HG02885 (cell line): ENCODE measurements at regions not wholly inside any gene's neighbourhood (a gene's known extent, or its start where the extent isn't known, plus 50 kb on each side); places are given as distances from the start of the nearest gene placed in this dataset.
"Not testable (repeated sequence)": the region's sequence is repeated elsewhere in the genome, so short reads cannot be mapped to it uniquely, and the experiment has no call there.

ENCODE experiments used
- ATAC-seq: cut with Tn5 transposase; IDR thresholded peaks from one replicate; pipeline ENCODE4 v1.9.1; 2021; ENCODE audit warnings: mild to moderate bottlenecking; ENCODE audit not compliant: unreplicated experiment, poor library complexity

DNA sequence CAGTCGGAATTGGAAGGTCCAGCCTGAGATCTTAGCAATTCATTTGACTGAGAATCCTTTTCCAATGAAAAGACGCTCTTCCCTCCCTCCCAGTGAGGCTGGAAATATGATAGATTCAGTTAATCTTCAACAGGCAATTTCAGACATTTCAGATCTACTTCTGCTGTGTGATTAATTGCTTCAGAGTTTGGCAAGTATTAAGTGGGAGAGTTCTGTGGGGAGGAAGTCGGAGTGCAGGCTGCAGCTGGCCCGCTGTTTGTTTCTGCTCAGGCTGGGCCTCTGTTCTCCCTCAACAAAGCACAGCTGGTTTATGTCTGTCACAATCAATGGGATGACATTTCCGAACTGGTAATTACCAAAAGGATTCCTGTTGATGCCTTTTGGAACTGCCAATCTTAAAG is 178.2 kb downstream of the NDFIP2 start:
- ATAC-seq: no peak

DNA sequence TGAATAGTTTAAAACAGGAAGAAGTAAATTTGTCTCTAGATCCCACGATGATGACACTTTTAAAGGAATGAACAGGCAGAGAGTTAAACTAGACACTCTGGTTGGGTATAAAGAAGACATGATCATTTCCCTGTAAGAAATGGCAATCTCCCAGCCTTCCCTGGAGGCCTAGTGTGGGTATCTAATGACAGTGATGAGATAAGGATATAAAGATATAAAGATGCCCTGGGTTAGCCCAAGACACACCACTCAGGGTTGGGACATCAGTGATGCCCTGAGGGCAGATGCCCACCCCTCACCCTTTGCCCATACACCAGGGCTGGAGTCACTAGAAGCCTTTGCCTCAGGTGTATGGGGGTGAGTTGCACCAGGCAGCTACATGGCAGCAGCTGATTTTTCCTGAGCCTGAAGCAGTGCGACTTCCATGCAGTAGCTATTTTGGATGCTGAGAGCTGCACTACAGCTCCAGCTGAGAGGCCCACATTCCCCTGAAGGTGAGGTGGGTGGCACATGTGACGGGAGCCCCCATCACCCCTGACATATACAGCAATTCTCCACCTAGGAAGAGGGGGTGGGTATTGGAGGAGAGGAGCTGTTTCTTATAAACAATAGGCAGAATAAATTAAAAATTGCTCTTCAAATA is 177.5 kb downstream of the NDFIP2 start:
- ATAC-seq: no peak

GRCh38 chr13:79655509-79655908 is 174.6 kb downstream of the NDFIP2 start:
- no peak for ATAC-seq

DNA sequence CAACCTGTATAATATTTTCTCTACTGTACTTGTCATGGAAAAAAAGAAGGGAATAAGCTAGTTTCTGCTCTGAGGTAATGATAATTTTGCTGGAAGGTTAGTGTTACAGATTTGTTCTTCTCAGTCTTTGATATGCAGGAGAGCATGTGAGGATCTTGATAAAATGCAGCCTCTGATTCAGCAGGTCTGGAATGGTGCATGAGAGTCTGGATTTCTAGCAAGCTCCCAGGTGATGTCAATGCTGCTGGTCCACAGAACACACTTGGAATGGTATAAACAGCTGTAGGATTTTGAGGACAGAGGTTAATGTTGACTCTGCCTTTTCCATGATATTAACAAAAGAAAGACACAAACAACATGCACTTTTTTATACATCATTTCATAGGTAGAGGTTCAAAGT is 173.6 kb downstream of the NDFIP2 start:
- no peak for ATAC-seq

GRCh38 chr13:79650688-79651087 is 169.7 kb downstream of the NDFIP2 start:
- ATAC-seq: no peak

- no peak for ATAC-seq
Observed at GRCh38 chr13:79648191-79648590, 167.2 kb downstream of the NDFIP2 start.

GRCh38 chr13:79647533-79647932 is 166.6 kb downstream of the NDFIP2 start:
- ATAC-seq: no peak

GRCh38 chr13:79646880-79647279 is 165.9 kb downstream of the NDFIP2 start:
- no peak for ATAC-seq

- no peak for ATAC-seq
Observed at GRCh38 chr13:79645569-79645968, 164.6 kb downstream of the NDFIP2 start.

GRCh38 chr13:79642596-79642995 is 161.6 kb downstream of the NDFIP2 start:
- no peak for ATAC-seq

DNA sequence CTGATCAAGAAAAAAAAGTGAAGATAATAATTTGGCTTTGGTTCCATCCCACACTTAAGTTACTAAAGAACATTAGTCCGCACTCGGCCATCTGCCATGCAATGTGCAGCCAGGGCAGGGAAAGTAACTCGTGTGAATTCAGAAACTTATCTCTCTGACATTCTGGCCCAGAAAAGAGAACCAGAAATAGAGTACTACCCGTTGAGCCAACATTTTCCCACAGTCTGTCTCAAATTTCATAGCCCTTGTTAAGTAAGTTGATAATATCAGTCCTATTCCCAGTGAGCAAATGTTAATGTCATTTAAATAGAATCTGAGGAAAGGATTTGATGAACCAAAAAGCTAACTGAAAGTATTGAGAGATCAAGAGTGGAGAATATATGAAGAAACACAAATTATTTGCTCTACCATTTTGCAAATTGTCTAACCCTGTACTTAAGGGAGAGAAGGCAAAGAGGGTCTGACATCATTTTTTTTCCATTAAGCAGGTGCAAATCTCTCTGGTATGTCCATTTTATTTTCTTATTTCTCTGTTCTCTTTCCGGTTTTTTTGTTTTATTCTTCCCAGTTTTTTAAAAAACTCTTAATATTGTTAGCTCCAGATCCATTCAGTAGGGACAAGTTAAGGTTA is 156.3 kb downstream of the NDFIP2 start:
- ATAC-seq: no peak

DNA sequence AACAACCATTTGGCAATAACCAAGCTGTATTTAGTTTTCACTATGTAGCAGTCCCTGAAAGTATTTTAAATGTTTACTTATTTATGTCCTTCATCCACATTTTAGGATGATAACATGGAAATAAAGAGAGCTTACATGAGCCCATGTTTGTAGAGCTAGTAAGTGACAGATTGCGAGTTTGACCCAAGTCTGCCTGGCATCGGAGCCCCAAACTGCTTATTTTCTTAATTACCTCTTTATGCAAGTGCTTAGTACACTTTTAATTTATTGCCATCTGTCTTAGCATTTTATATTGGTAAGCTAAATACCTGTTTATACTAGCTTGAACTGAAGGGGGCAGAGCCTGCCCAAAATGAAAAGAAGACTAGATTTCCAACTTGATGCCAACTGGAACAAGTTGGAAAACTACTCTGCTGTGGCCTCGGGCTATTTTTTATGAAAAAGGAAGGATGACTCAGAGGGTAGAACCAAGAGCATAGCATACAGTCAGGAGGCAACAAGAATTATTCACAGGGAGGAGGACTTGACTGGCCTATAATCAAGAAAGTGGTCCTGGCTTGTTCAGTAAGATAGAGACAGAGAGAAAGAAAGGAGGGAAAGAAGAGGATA is 150.2 kb downstream of the NDFIP2 start:
- ATAC-seq: no peak

GRCh38 chr13:79628463-79628862 is 147.5 kb downstream of the NDFIP2 start:
- no peak for ATAC-seq

- ATAC-seq: no peak
Observed at GRCh38 chr13:79626924-79627323, 146.0 kb downstream of the NDFIP2 start.

DNA sequence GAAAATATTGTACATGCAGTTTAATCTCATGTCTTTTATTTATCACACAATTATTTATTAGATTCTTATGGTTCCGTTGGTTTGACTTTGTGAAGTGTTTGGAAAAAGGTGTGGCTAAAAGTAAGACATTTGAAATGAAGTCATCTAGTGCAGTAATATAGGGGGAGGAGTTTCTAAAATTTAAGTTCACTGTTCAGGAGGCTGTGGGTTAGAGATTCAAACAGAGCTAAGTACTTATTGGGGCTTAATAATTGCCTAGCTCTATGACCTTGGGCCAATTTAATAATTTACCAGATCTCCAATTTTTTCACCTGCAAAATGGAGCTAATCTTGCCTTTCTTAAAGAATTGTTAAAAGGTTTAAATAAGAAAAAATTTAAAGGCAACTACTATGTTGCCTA is 144.6 kb downstream of the NDFIP2 start:
- no peak for ATAC-seq

GRCh38 chr13:79621902-79622301 is 140.9 kb downstream of the NDFIP2 start:
- ATAC-seq: no peak

GRCh38 chr13:79621449-79621848 is 140.5 kb downstream of the NDFIP2 start:
- no peak for ATAC-seq

DNA sequence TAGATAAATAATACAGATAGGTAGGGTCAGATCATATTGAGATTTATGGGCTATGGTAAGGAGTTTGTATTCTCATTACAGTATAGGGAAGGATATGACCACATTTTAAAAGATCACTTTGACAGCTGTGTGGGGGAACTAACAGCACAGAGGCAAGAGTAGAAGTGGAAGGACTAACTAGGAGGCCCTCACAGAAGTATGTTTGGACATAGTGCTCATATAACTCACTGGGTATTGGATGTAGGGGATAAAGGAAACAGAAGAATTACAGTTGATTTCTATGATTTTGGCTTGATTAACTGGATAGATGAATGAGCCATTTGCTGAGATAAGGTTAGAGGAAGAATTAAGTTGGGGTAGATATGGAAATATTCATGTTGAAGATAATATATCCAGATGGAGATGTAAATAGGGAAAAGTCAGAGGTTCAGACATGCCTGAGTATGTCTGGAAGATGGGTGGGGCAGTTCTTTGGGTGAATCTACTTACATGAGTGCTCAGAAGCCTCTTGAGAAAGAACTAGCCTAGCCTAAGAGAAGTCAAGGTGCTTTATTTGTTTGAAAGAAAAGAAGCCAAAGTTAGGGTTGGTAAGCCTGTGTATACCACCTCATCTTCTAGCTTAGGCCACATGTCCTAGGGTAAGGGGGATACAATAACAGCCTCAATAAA is 133.4 kb downstream of the NDFIP2 start:
- ATAC-seq: no peak

- no peak for ATAC-seq
Observed at GRCh38 chr13:79612604-79613003, 131.6 kb downstream of the NDFIP2 start.

- not testable (repeated sequence) for ATAC-seq
Observed at GRCh38 chr13:79607895-79608294, 126.9 kb downstream of the NDFIP2 start.
